GM10248 (cell line): ENCODE measurements at regions not wholly inside any gene's neighbourhood (a gene's known extent, or its start where the extent isn't known, plus 50 kb on each side); places are given as distances from the start of the nearest gene placed in this dataset.

Source experiments
- CTCF ChIA-PET: fragments of 300-600 bp; sonication (Branson Sonifier 250); formaldehyde crosslinking; extraction: SDS; loops from one replicate; lab custom pipeline; 2021; ENCODE audit warnings: antibody characterized with exemption; lab: Yijun Ruan, JAX
- POLR2A ChIA-PET: fragments of 350-650 bp; sonication (Branson Sonifier 250); formaldehyde crosslinking; extraction: SDS; loops from one replicate; lab custom pipeline; 2020; ENCODE audit warnings: antibody characterized with exemption; lab: Yijun Ruan, JAX
- DNase-seq: peaks from one replicate; pipeline ENCODE4 v3.0.0; 2012; ENCODE audit errors: extremely low spot score
- TF ChIP-seq, protein P1 (sequence below): IDR thresholded peaks from 2 replicates; pipeline ENCODE4 v1.5.1; 2012; ENCODE audit warnings: mild to moderate bottlenecking, low read depth; ENCODE audit errors: extremely low read depth, missing control alignments, control extremely low read depth

- CTCF ChIA-PET = no interaction called here
- no peak for DNase-seq
- POLR2A ChIA-PET = no interaction called here
- TF ChIP-seq, protein P1, sequence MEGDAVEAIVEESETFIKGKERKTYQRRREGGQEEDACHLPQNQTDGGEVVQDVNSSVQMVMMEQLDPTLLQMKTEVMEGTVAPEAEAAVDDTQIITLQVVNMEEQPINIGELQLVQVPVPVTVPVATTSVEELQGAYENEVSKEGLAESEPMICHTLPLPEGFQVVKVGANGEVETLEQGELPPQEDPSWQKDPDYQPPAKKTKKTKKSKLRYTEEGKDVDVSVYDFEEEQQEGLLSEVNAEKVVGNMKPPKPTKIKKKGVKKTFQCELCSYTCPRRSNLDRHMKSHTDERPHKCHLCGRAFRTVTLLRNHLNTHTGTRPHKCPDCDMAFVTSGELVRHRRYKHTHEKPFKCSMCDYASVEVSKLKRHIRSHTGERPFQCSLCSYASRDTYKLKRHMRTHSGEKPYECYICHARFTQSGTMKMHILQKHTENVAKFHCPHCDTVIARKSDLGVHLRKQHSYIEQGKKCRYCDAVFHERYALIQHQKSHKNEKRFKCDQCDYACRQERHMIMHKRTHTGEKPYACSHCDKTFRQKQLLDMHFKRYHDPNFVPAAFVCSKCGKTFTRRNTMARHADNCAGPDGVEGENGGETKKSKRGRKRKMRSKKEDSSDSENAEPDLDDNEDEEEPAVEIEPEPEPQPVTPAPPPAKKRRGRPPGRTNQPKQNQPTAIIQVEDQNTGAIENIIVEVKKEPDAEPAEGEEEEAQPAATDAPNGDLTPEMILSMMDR = no peak
Observed at GRCh38 chr22:48244388-48245195, 1482.1 kb downstream of the TBC1D22A start.

GRCh38 chr22:48242461-48242864 lies 1480.0 kb downstream of the TBC1D22A start:
- TF ChIP-seq, protein P1 = no peak
- ChIA-PET CTCF (no interaction called here), POLR2A (no interaction called here)
- no peak for DNase-seq

DNA sequence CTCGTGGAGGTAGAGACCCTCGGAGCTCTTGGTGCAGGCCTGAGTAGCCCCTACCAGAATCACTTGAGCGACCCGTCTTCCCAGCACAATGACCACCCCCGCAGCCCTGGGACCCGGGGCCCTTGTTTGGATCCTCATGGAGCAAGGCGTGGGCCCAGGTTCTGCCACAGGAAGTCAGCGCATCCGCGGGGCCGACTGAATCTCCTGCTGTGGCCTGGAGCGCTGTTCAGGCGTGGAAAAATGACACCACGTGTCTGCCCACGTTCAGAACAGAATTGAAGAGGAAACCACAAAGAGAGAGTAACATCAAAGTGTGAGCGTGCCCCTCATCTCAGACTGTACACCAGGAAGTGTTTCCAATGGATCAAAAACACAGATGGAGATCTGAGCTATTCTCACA lies 1479.2 kb downstream of the TBC1D22A start:
- TF ChIP-seq, protein P1 = no peak
- ChIA-PET CTCF (no interaction called here), POLR2A (no interaction called here)

GRCh38 chr22:48240935-48241230 lies 1478.4 kb downstream of the TBC1D22A start:
- DNase-seq = no peak
- TF ChIP-seq, protein P1 = no peak
- POLR2A ChIA-PET = no interaction called here
- CTCF ChIA-PET = no interaction called here

More for the DNA sequence above, 1479.2 kb downstream of the TBC1D22A start:
- no peak for DNase-seq

DNA sequence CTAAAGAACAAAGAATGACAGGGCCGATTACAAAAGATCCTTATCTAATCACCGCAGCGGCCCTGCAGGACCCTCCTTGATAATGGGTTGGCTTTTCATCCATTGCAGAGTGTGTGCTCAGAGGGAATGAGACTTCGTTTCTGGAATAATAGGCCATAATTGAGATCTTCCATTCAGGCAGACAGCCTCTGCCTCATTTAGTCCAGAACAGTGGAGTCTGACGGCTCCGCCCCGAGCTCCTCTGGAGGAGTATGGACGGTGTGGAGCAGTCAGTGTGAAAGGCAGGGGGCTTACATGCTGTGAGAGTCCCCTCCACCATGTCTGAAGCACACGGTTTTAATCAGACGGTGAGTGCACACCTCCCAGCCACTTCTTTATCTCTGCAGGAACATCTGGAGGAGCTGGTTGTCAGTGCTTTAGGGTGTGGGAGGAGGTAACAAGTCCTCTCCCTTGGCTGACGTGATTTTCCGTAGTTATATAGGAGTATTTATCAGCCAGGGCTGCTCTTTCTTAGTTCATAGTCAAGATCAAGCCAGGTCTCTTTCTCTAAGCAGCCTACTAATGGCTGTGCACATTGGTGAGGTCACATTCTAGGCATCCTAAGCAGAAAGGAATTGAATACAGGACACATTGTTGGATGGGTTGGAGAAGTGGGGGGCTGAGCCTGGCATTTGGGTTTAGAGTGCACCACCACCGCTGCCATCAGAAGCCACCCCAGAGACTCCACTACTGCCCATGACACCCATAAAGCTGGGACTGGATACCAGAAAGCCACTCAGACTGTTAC lies 1477.9 kb downstream of the TBC1D22A start:
- DNase-seq = no peak
- POLR2A ChIA-PET = no interaction called here
- CTCF ChIA-PET = no interaction called here
- TF ChIP-seq, protein P1 = no peak

DNA sequence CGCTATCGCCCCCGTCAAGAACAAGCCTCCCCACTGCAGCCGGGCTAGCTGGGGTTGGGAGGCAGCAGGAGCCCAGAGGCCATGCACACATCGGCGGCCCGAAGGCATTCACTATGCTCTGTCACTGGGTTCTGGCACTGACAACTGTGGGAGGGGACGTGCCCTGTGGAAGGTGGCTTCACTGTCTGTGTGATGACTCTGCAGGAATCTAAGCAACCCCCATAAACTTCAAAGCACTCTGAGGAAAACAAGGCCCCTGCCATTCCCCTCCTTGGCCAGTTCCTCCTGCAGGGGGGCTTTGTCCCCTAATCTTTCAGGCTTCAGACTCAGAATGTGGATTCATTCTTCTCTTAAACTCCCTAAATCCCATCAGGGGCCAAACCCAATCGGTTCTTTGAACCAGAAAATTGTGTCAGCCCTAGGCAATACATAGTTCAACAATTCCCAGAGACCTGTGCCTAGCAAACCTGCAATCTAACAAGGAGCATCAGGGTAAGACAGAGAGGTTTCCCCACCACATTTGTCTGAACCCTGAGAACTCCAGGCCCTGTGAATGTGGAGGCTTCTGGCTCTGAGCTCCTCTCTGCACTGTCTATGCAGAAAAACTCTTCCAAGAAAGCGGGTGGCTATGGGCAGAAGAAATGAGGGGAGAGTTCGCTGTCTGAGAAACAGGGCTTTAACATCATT lies 1477.2 kb downstream of the TBC1D22A start:
- TF ChIP-seq, protein P1 = no peak
- CTCF ChIA-PET = no interaction called here
- no peak for DNase-seq
- POLR2A ChIA-PET = no interaction called here
